ENCODE measurements at regions not wholly inside any gene's neighbourhood (a gene's known extent, or its start where the extent isn't known, plus 50 kb on each side); places are given as distances from the start of the nearest gene placed in this dataset.
"Not testable (repeated sequence)": the region's sequence is repeated elsewhere in the genome, so short reads cannot be mapped to it uniquely, and the experiment has no call there.

GRCh38 chr9:1550636-1551035 lies 464.5 kb upstream of the SMARCA2 start:
- no peak for DNase-seq (ENCODE audit: low read depth)
- no peak for TF ChIP-seq CTCF (IDR thresholded peaks at IDR 0.05; ENCODE audit: insufficient read depth, low read depth, low read length)
- H3K4me3 ChIP-seq (ENCODE audit: low read depth, low read length) = no peak overlapping the region

- TF ChIP-seq CTCF (IDR thresholded peaks at IDR 0.05; ENCODE audit: insufficient read depth, low read depth, low read length) = no peak
- no peak for DNase-seq (ENCODE audit: low read depth)
- H3K4me3 ChIP-seq (ENCODE audit: low read depth, low read length) = no peak overlapping the region
These were observed 460.8 kb upstream of the SMARCA2 start for GRCh38 chr9:1554081-1555035.

DNA sequence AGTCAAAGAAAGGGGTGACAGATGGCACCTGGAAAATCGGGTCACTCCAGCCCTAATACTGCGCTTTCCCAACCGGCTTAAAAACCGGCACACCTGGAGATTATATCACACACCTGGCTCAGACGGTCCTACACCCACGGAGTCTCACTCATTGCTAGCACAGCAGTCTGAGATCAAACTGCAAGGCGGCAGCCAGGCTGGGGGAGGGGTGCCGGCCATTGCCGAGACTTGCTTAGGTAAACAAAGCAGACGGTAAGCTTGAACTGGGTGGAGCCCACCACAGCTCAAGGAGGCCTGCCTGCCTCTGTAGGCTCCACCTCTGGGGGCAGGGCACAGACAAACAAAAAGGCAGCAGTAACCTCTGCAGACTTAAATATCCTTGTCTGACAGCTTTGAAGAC lies 456.5 kb upstream of the SMARCA2 start:
- not testable (repeated sequence) for DNase-seq (ENCODE audit: low read depth); H3K4me3 ChIP-seq (ENCODE audit: low read depth, low read length)

DNA sequence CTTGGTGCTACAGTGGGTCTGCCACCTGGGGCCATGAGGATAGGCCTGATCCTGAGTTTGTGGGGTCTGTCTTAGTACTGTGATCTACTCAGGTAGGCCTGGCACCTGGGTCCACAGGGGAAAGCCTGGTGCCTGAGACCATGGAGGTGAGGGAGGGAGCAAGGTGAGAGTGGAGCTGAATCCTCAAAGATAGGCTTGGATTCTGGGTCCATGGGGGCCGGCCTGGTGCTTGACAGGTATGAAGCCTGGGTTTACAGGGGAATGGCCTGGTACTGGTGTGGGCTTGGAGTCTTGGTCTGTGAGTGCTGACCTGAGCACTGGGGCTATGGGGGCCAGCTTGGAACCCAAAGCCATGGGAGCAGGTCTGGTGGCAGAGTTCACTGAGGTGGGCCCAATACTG lies 439.2 kb upstream of the SMARCA2 start:
- DNase-seq (ENCODE audit: low read depth) = no peak
- H3K4me3 ChIP-seq (ENCODE audit: low read depth, low read length) = no peak overlapping the region
- no peak for TF ChIP-seq CTCF (IDR thresholded peaks at IDR 0.05; ENCODE audit: insufficient read depth, low read depth, low read length)

DNA sequence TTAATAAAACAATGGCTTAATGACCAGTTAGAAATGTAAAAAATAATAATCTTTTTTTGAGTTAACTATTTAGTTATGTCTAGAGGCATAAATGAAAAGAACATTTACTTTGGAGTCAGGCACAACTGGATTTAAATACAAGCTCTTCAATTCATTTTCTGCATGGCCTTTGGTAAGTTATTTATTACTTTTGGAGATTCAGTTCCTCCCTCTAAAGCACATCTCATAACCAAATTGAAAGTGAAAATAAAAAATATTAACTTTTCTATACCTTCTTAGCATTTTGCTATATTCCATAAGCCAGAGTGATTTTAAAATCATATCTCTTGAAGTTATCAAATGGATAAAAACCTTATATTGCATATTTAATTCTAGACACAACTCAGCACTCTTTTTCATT lies 434.9 kb upstream of the SMARCA2 start:
- TF ChIP-seq CTCF (IDR thresholded peaks at IDR 0.05; ENCODE audit: insufficient read depth, low read depth, low read length) = no peak
- DNase-seq (ENCODE audit: low read depth) = no peak
- H3K4me3 ChIP-seq (ENCODE audit: low read depth, low read length) = no peak overlapping the region

GRCh38 chr9:1581926-1582325 lies 433.2 kb upstream of the SMARCA2 start:
- no peak for DNase-seq (ENCODE audit: low read depth)
- no peak for TF ChIP-seq CTCF (IDR thresholded peaks at IDR 0.05; ENCODE audit: insufficient read depth, low read depth, low read length)
- H3K4me3 ChIP-seq (ENCODE audit: low read depth, low read length) = no peak overlapping the region

- no peak for TF ChIP-seq CTCF (IDR thresholded peaks at IDR 0.05; ENCODE audit: insufficient read depth, low read depth, low read length)
- no peak for DNase-seq (ENCODE audit: low read depth)
- no peak overlapping the region for H3K4me3 ChIP-seq (ENCODE audit: low read depth, low read length)
These were observed 423.8 kb upstream of the SMARCA2 start for GRCh38 chr9:1591310-1591709.

Data from fibroblast of villous mesenchyme (primary cell).